OCI-LY3 (cell line): ENCODE measurements at regions not wholly inside any gene's neighbourhood (a gene's known extent, or its start where the extent isn't known, plus 50 kb on each side); places are given as distances from the start of the nearest gene placed in this dataset.

Source experiments
- CTCF ChIP-seq: fragments of 200-600, 300-600 bp; sonication (generic); IDR thresholded peaks from 2 replicates; pipeline ENCODE4 v1.5.1; 2014; ENCODE audit warnings: antibody characterized with exemption, low read length, low read depth
- EZH2phosphoT487 ChIP-seq: fragments of 200-600 bp; shearing (Covaris generic); IDR thresholded peaks from 2 replicates; pipeline ENCODE4 v1.6.1; 2018; ENCODE audit warnings: antibody characterized with exemption, mixed run types, low read depth

GRCh38 chr6:167652042-167652700, 174.5 kb upstream of the AFDN start:
- TF ChIP-seq CTCF (no peak), EZH2phosphoT487 (no peak)
